ENCODE measurements at regions not wholly inside any gene's neighbourhood (a gene's known extent, or its start where the extent isn't known, plus 50 kb on each side); places are given as distances from the start of the nearest gene placed in this dataset.

- no peak for DNase-seq (ENCODE audit: low read depth)
- in situ Hi-C loops (cut with HindIII; ENCODE audit: low sequenced_read_pairs): no loop called here
- H3K4me3 ChIP-seq (ENCODE audit: low read depth, low read length): no peak overlapping the region
- no peak for TF ChIP-seq CTCF (IDR thresholded peaks at IDR 0.05; ENCODE audit: low read depth, low read length, missing control alignments)
Observed at GRCh38 chr3:166367947-166368533, 530.8 kb upstream of the BCHE start.

GRCh38 chr3:166362698-166363097, 525.5 kb upstream of the BCHE start:
- no peak overlapping the region for H3K4me3 ChIP-seq (ENCODE audit: low read depth, low read length)
- no peak for DNase-seq (ENCODE audit: low read depth)
- TF ChIP-seq CTCF (IDR thresholded peaks at IDR 0.05; ENCODE audit: low read depth, low read length, missing control alignments): no peak
- in situ Hi-C loops (cut with HindIII; ENCODE audit: low sequenced_read_pairs): no loop called here

- no peak for DNase-seq (ENCODE audit: low read depth)
- H3K4me3 ChIP-seq (ENCODE audit: low read depth, low read length): no peak overlapping the region
- in situ Hi-C loops (cut with HindIII; ENCODE audit: low sequenced_read_pairs): no loop called here
- TF ChIP-seq CTCF (IDR thresholded peaks at IDR 0.05; ENCODE audit: low read depth, low read length, missing control alignments): no peak
Observed at GRCh38 chr3:166360720-166361119, 523.5 kb upstream of the BCHE start.

- DNase-seq (ENCODE audit: low read depth): no peak
- in situ Hi-C loops (cut with HindIII; ENCODE audit: low sequenced_read_pairs): no loop called here
- H3K4me3 ChIP-seq (ENCODE audit: low read depth, low read length): no peak overlapping the region
- no peak for TF ChIP-seq CTCF (IDR thresholded peaks at IDR 0.05; ENCODE audit: low read depth, low read length, missing control alignments)
Observed at GRCh38 chr3:166351461-166351860, 514.2 kb upstream of the BCHE start.

- no peak overlapping the region for H3K4me3 ChIP-seq (ENCODE audit: low read depth, low read length)
- DNase-seq (ENCODE audit: low read depth): no peak
- in situ Hi-C loops (cut with HindIII; ENCODE audit: low sequenced_read_pairs): no loop called here
- TF ChIP-seq CTCF (IDR thresholded peaks at IDR 0.05; ENCODE audit: low read depth, low read length, missing control alignments): no peak
Observed at GRCh38 chr3:166340604-166341266, 503.5 kb upstream of the BCHE start.

GRCh38 chr3:166324401-166324800, 487.2 kb upstream of the BCHE start:
- no peak for DNase-seq (ENCODE audit: low read depth)
- no peak for TF ChIP-seq CTCF (IDR thresholded peaks at IDR 0.05; ENCODE audit: low read depth, low read length, missing control alignments)
- H3K4me3 ChIP-seq (ENCODE audit: low read depth, low read length): no peak overlapping the region
- in situ Hi-C loops (cut with HindIII; ENCODE audit: low sequenced_read_pairs): no loop called here
